ENCODE measurements at regions not wholly inside any gene's neighbourhood (a gene's known extent, or its start where the extent isn't known, plus 50 kb on each side); places are given as distances from the start of the nearest gene placed in this dataset.

GRCh38 chr7:70846208-70846607 lies 285.7 kb upstream of the GALNT17 start:
- H3K27ac Mint-ChIP-seq (ENCODE audit: unreplicated experiment), result no peak overlapping the region
- H3K4me3 Mint-ChIP-seq (ENCODE audit: unreplicated experiment), result no peak overlapping the region
- peaks cover 20% of the 10 kb centered on the region for H3K9me3 Mint-ChIP-seq (ENCODE audit: unreplicated experiment)
- H3K36me3 Mint-ChIP-seq (ENCODE audit: unreplicated experiment), result peaks cover 1% of the 10 kb centered on the region
- TF ChIP-seq, protein P1, sequence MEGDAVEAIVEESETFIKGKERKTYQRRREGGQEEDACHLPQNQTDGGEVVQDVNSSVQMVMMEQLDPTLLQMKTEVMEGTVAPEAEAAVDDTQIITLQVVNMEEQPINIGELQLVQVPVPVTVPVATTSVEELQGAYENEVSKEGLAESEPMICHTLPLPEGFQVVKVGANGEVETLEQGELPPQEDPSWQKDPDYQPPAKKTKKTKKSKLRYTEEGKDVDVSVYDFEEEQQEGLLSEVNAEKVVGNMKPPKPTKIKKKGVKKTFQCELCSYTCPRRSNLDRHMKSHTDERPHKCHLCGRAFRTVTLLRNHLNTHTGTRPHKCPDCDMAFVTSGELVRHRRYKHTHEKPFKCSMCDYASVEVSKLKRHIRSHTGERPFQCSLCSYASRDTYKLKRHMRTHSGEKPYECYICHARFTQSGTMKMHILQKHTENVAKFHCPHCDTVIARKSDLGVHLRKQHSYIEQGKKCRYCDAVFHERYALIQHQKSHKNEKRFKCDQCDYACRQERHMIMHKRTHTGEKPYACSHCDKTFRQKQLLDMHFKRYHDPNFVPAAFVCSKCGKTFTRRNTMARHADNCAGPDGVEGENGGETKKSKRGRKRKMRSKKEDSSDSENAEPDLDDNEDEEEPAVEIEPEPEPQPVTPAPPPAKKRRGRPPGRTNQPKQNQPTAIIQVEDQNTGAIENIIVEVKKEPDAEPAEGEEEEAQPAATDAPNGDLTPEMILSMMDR (IDR thresholded peaks at IDR 0.05), result no peak
- H3K4me1 Mint-ChIP-seq (ENCODE audit: unreplicated experiment), result no peaks in the 10 kb centered on the region
- DNase-seq (ENCODE audit: extremely low spot score, unreplicated experiment), result no peak
- H3K27me3 Mint-ChIP-seq (ENCODE audit: unreplicated experiment), result peaks cover 7% of the 10 kb centered on the region

- Mint-ChIP-seq H3K4me1 (ENCODE audit: unreplicated experiment) (no peaks in the 10 kb centered on the region), H3K36me3 (ENCODE audit: unreplicated experiment) (peaks cover 1% of the 10 kb centered on the region), H3K27ac (ENCODE audit: unreplicated experiment) (no peak overlapping the region), H3K27me3 (ENCODE audit: unreplicated experiment) (peaks cover 2% of the 10 kb centered on the region), H3K4me3 (ENCODE audit: unreplicated experiment) (no peak overlapping the region), H3K9me3 (ENCODE audit: unreplicated experiment) (peaks cover 20% of the 10 kb centered on the region)
- DNase-seq (ENCODE audit: extremely low spot score, unreplicated experiment), result no peak
- TF ChIP-seq, protein P1 (IDR thresholded peaks at IDR 0.05), result no peak
These were observed 282.2 kb upstream of the GALNT17 start for GRCh38 chr7:70849580-70850235.

GRCh38 chr7:70855373-70855772 lies 276.6 kb upstream of the GALNT17 start:
- Mint-ChIP-seq H3K4me3 (ENCODE audit: unreplicated experiment) (no peak overlapping the region), H3K27ac (ENCODE audit: unreplicated experiment) (no peak overlapping the region), H3K9me3 (ENCODE audit: unreplicated experiment) (peaks cover 6% of the 10 kb centered on the region), H3K36me3 (ENCODE audit: unreplicated experiment) (no peaks in the 10 kb centered on the region), H3K4me1 (ENCODE audit: unreplicated experiment) (no peaks in the 10 kb centered on the region), H3K27me3 (ENCODE audit: unreplicated experiment) (no peaks in the 10 kb centered on the region)
- DNase-seq (ENCODE audit: extremely low spot score, unreplicated experiment), result no peak
- TF ChIP-seq, protein P1 (IDR thresholded peaks at IDR 0.05), result no peak

DNA sequence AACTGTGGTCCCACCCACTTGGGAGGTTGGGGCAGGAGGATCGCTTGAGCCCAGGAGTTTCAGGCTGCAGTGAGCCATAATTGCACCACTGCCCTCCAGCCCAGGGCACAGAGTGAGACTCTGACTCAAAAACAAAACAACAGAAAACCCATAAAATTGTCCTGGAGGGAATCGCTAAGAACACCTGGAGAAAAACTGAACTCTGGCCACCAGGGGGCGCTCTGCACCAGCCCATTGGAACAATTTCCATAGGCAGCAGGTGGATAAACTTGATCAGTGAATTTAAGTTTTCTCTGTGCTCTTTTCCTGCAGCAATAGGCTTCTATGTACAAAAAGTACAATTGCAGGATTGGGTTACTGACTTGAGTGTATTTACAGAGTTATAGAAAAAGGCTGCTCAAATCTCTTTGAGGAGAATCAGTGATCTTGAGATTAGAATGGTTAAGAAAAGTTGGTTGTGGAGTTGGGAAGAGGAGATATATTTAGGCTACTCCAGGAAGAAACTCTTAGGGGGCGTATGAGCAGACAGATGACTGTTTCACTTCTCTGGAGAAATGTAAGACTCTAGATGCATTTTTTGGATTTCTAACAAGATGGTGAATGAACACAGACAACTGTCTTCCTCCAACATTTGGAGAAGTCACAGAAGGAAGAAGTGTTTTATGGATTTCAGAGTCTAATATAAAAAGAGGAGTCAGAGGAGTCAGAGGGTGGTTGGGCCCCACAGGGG lies 274.9 kb upstream of the GALNT17 start:
- no peak overlapping the region for H3K4me3 Mint-ChIP-seq (ENCODE audit: unreplicated experiment)
- peak; percentile 92 for DNase-seq (ENCODE audit: extremely low spot score, unreplicated experiment)
- TF ChIP-seq, protein P1 (IDR thresholded peaks at IDR 0.05), result peak; percentile 95
- no peak overlapping the region for H3K27ac Mint-ChIP-seq (ENCODE audit: unreplicated experiment)
- peaks cover 6% of the 10 kb centered on the region for H3K9me3 Mint-ChIP-seq (ENCODE audit: unreplicated experiment)
- H3K4me1 Mint-ChIP-seq (ENCODE audit: unreplicated experiment), result no peaks in the 10 kb centered on the region
- H3K27me3 Mint-ChIP-seq (ENCODE audit: unreplicated experiment), result no peaks in the 10 kb centered on the region
- no peaks in the 10 kb centered on the region for H3K36me3 Mint-ChIP-seq (ENCODE audit: unreplicated experiment)

DNA sequence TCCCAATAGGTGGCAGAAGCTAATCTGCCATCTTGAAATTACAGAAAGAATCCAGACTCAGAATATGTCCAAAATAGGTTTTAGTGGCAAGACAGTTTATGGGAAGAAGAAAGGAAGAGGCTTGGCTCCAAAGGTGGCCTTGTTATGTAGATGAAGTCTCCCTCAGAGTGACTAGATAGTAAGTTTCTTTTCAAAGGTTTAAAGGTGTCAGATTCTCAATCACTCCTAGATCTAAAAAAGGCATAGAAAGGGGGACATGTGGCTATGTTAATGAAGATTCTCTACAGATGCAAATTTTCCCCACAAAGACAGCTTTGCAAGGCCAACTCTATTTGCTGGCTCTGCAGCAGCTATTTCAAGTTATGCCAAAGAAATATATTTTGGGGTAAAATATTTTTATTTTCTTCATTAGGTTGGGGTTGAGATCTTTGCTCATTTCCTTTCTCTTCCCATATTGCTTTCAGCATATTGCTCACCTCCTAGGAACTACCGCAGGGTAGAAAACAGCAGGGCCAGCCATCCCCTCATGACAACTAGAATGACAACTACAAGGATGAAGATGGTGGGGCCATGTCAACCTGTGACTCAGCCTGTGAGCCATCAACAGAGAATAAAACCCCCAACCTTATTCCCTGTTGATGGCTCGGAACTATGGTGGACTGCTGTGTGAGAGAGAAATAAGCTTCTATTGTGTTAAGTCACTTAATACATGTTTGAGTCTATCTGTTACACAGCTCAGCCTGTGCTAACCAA lies 274.0 kb upstream of the GALNT17 start:
- no peak for DNase-seq (ENCODE audit: extremely low spot score, unreplicated experiment)
- no peak overlapping the region for H3K4me3 Mint-ChIP-seq (ENCODE audit: unreplicated experiment)
- TF ChIP-seq, protein P1 (IDR thresholded peaks at IDR 0.05), result no peak
- H3K4me1 Mint-ChIP-seq (ENCODE audit: unreplicated experiment), result no peaks in the 10 kb centered on the region
- no peaks in the 10 kb centered on the region for H3K27me3 Mint-ChIP-seq (ENCODE audit: unreplicated experiment)
- H3K9me3 Mint-ChIP-seq (ENCODE audit: unreplicated experiment), result peaks cover 10% of the 10 kb centered on the region
- H3K27ac Mint-ChIP-seq (ENCODE audit: unreplicated experiment), result no peak overlapping the region
- H3K36me3 Mint-ChIP-seq (ENCODE audit: unreplicated experiment), result no peaks in the 10 kb centered on the region

Data from osteocyte (in vitro differentiated cells).